ENCODE measurements at regions not wholly inside any gene's neighbourhood (a gene's known extent, or its start where the extent isn't known, plus 50 kb on each side); places are given as distances from the start of the nearest gene placed in this dataset.

GRCh38 chr1:58903514-58904298 is 119.9 kb upstream of the JUN start:
- ATAC-seq (replicated peaks), result peak; percentile 89 to 92
- Mint-ChIP-seq H3K9me3 (no peaks in the 10 kb centered on the region), H3K4me3 (peak overlapping the region; percentile 91 to 94), H3K36me3 (no peaks in the 10 kb centered on the region), H3K27me3 (no peaks in the 10 kb centered on the region), H3K4me1 (peaks cover 14 to 26% of the 10 kb centered on the region in 2 donors), H3K27ac (peak overlapping the region; percentile 96)
- DNase-seq, result peak; percentile 83

- Mint-ChIP-seq H3K27me3 (no peaks in the 10 kb centered on the region), H3K36me3 (no peaks in the 10 kb centered on the region), H3K4me3 (peak overlapping the region; percentile 91 to 94), H3K9me3 (no peaks in the 10 kb centered on the region), H3K4me1 (peaks cover 11 to 23% of the 10 kb centered on the region in 2 donors), H3K27ac (peak overlapping the region; percentile 96)
- ATAC-seq (replicated peaks) (no peak), DNase-seq (no peak)
Observed at GRCh38 chr1:58904299-58905125, 120.7 kb upstream of the JUN start.

GRCh38 chr1:58905126-58905490 is 121.3 kb upstream of the JUN start:
- Mint-ChIP-seq H3K4me3 (peak overlapping the region; percentile 44 to 64), H3K9me3 (no peaks in the 10 kb centered on the region), H3K4me1 (peaks cover 11 to 24% of the 10 kb centered on the region in 2 donors), H3K27me3 (no peaks in the 10 kb centered on the region), H3K36me3 (no peaks in the 10 kb centered on the region), H3K27ac (no peak overlapping the region)
- DNase-seq (no peak), ATAC-seq (replicated peaks) (no peak)

- H3K27ac Mint-ChIP-seq, result no peak overlapping the region
- H3K9me3 Mint-ChIP-seq, result no peaks in the 10 kb centered on the region
- H3K4me1 Mint-ChIP-seq, result peaks cover 11 to 23% of the 10 kb centered on the region in 2 donors
- ATAC-seq (replicated peaks) (no peak), DNase-seq (no peak)
- no peaks in the 10 kb centered on the region for H3K36me3 Mint-ChIP-seq
- peak overlapping the region in 1 of 2 donors; percentile 8 for H3K4me3 Mint-ChIP-seq
- H3K27me3 Mint-ChIP-seq, result no peaks in the 10 kb centered on the region
Observed at GRCh38 chr1:58905628-58906221, 121.9 kb upstream of the JUN start.

GRCh38 chr1:58907398-58907797 is 123.6 kb upstream of the JUN start:
- Mint-ChIP-seq H3K27me3 (no peaks in the 10 kb centered on the region), H3K36me3 (no peaks in the 10 kb centered on the region), H3K4me1 (peaks cover 11 to 22% of the 10 kb centered on the region in 2 donors), H3K9me3 (no peaks in the 10 kb centered on the region), H3K4me3 (no peak overlapping the region), H3K27ac (no peak overlapping the region)
- ATAC-seq (replicated peaks) (no peak), DNase-seq (no peak)

GRCh38 chr1:58908561-58909560 is 125.0 kb upstream of the JUN start:
- Mint-ChIP-seq H3K9me3 (peaks cover 0 to 2% of the 10 kb centered on the region in 2 donors), H3K4me1 (peaks cover 6 to 22% of the 10 kb centered on the region in 2 donors), H3K27me3 (peaks cover 1 to 4% of the 10 kb centered on the region in 2 donors), H3K4me3 (no peak overlapping the region), H3K27ac (no peak overlapping the region), H3K36me3 (peaks cover 0 to under 1% of the 10 kb centered on the region in 2 donors)
- DNase-seq (no peak), ATAC-seq (replicated peaks) (no peak)

GRCh38 chr1:58909914-58910681 is 126.3 kb upstream of the JUN start:
- ATAC-seq (replicated peaks), result peak in 1 of 2 donors; percentile 39
- H3K27me3 Mint-ChIP-seq, result peaks cover 7% of the 10 kb centered on the region in 2 donors
- DNase-seq, result no peak
- H3K36me3 Mint-ChIP-seq, result peaks cover 2 to 6% of the 10 kb centered on the region in 2 donors
- H3K4me3 Mint-ChIP-seq, result no peak overlapping the region
- no peak overlapping the region for H3K27ac Mint-ChIP-seq
- peaks cover 0 to 17% of the 10 kb centered on the region in 2 donors for H3K4me1 Mint-ChIP-seq
- H3K9me3 Mint-ChIP-seq, result peaks cover 5 to 6% of the 10 kb centered on the region in 2 donors

GRCh38 chr1:58911841-58912499 is 128.1 kb upstream of the JUN start:
- peaks cover 0 to 16% of the 10 kb centered on the region in 2 donors for H3K4me1 Mint-ChIP-seq
- DNase-seq, result no peak
- no peak for ATAC-seq (replicated peaks)
- peaks cover 2 to 6% of the 10 kb centered on the region in 2 donors for H3K36me3 Mint-ChIP-seq
- H3K4me3 Mint-ChIP-seq, result no peak overlapping the region
- no peak overlapping the region for H3K27ac Mint-ChIP-seq
- peaks cover 6% of the 10 kb centered on the region in 2 donors for H3K9me3 Mint-ChIP-seq
- peaks cover 7% of the 10 kb centered on the region in 2 donors for H3K27me3 Mint-ChIP-seq

- DNase-seq (no peak), ATAC-seq (replicated peaks) (no peak)
- H3K27ac Mint-ChIP-seq, result no peak overlapping the region
- H3K27me3 Mint-ChIP-seq, result peaks cover 7% of the 10 kb centered on the region in 2 donors
- peaks cover 6% of the 10 kb centered on the region in 2 donors for H3K9me3 Mint-ChIP-seq
- H3K4me3 Mint-ChIP-seq, result no peak overlapping the region
- H3K36me3 Mint-ChIP-seq, result peaks cover 2 to 6% of the 10 kb centered on the region in 2 donors
- peaks cover 0 to 9% of the 10 kb centered on the region in 2 donors for H3K4me1 Mint-ChIP-seq
Observed at GRCh38 chr1:58914925-58915324, 131.1 kb upstream of the JUN start.

- Mint-ChIP-seq H3K27me3 (peaks cover 7% of the 10 kb centered on the region in 2 donors), H3K27ac (no peak overlapping the region), H3K9me3 (peaks cover 6% of the 10 kb centered on the region in 2 donors), H3K4me1 (peaks cover 2 to 5% of the 10 kb centered on the region in 2 donors), H3K4me3 (no peak overlapping the region), H3K36me3 (peaks cover 2 to 6% of the 10 kb centered on the region in 2 donors)
- no peak for ATAC-seq (replicated peaks)
- DNase-seq, result no peak
Observed at GRCh38 chr1:58917436-58917835, 133.6 kb upstream of the JUN start.

GRCh38 chr1:58919226-58919958 is 135.5 kb upstream of the JUN start:
- Mint-ChIP-seq H3K36me3 (peaks cover 0 to under 1% of the 10 kb centered on the region in 2 donors), H3K4me3 (no peak overlapping the region), H3K27me3 (peaks cover under 1 to 3% of the 10 kb centered on the region in 2 donors), H3K27ac (no peak overlapping the region), H3K4me1 (peaks cover 6 to 12% of the 10 kb centered on the region in 2 donors), H3K9me3 (peaks cover 1% of the 10 kb centered on the region in 2 donors)
- ATAC-seq (replicated peaks) (no peak), DNase-seq (no peak)

GRCh38 chr1:58919959-58920321 is 136.1 kb upstream of the JUN start:
- Mint-ChIP-seq H3K36me3 (no peaks in the 10 kb centered on the region), H3K4me3 (no peak overlapping the region), H3K4me1 (peaks cover 6 to 12% of the 10 kb centered on the region in 2 donors), H3K27ac (no peak overlapping the region), H3K9me3 (peaks cover 0 to 1% of the 10 kb centered on the region in 2 donors), H3K27me3 (peaks cover 0 to 3% of the 10 kb centered on the region in 2 donors)
- ATAC-seq (replicated peaks) (no peak), DNase-seq (no peak)

Data from stimulated activated naive B cell treated with anti-CD40 and anti-IgM and Interleukin-4, amounts not matched to agents 10 μg/mL and 1 μg/mL and 100 μg/mL, for 72 hours (primary cell).